ENCODE measurements at regions not wholly inside any gene's neighbourhood (a gene's known extent, or its start where the extent isn't known, plus 50 kb on each side); places are given as distances from the start of the nearest gene placed in this dataset.

DNA sequence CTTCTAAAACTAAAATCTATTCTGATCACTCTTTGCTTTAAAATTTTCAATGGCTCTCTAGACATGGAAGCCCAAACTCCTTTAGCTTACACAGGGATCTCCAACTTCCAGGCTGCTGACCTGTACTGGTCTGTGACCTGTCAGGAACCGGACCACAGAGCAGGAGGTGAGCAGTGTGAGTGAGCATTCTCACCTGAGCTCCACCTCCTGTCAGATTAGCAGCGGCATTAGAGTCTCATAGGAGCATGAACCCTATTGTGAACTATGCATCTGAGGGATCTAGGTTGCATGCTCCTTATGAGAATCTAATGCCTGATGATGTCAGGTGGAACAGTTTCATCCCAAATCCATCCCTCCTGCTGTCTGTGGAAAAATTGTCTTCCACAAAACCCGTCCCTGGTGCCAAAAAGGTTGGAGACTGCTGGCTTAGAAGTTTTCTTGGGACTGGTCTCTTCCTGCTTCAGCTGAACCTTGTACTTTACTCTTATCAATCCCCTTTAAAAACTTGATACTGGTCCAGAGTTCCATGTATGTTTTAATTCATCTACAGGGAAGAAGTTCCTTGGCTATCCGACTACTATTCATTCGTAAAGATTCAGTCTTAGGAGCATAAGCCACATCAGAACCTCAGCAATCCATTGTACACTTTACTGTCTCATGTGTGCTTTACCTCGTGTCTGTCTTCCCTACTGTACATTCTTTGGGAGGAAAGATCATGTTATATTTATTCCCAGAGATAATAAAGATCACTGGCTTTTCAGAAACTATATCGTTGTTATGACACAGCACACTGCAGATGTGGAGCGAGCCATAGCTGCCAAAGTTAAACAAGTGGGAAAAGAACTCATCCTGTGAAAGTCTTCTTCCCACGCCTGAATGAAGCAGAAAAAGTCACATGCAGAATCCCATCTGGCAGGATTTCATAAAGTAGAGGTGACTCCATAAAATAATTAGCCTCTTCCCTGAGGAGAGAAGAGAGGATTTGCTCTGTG, 183.8 kb downstream of the LRATD1 start:
- no peak overlapping the region for H3K4me3 ChIP-seq (ENCODE audit: low read depth, low read length)
- DNase-seq (ENCODE audit: low read depth) = no peak
- TF ChIP-seq, protein P1, sequence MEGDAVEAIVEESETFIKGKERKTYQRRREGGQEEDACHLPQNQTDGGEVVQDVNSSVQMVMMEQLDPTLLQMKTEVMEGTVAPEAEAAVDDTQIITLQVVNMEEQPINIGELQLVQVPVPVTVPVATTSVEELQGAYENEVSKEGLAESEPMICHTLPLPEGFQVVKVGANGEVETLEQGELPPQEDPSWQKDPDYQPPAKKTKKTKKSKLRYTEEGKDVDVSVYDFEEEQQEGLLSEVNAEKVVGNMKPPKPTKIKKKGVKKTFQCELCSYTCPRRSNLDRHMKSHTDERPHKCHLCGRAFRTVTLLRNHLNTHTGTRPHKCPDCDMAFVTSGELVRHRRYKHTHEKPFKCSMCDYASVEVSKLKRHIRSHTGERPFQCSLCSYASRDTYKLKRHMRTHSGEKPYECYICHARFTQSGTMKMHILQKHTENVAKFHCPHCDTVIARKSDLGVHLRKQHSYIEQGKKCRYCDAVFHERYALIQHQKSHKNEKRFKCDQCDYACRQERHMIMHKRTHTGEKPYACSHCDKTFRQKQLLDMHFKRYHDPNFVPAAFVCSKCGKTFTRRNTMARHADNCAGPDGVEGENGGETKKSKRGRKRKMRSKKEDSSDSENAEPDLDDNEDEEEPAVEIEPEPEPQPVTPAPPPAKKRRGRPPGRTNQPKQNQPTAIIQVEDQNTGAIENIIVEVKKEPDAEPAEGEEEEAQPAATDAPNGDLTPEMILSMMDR (IDR thresholded peaks at IDR 0.05; ENCODE audit: insufficient read depth, low read length) = no peak

DNA sequence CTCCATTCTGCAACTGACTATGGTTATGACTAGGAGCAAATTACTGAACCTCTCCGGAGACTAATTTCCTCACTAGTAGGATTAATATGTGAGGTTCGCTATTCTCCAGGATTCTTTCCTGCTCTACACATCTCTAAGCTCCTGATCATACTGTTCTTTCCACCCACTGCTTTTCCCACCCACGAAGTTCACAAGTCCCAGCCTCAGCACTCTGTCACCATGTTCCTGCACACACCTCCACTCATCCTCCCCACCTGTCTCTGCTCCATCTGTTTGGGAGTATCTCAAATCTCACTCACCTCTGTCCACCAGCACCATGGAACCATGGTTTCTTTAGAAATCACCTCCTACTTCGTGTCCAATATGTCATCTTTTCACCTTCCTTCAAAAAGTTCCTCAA, 185.3 kb downstream of the LRATD1 start:
- no peak overlapping the region for H3K4me3 ChIP-seq (ENCODE audit: low read depth, low read length)
- TF ChIP-seq, protein P1 (IDR thresholded peaks at IDR 0.05; ENCODE audit: insufficient read depth, low read length) = no peak
- DNase-seq (ENCODE audit: low read depth) = no peak

DNA sequence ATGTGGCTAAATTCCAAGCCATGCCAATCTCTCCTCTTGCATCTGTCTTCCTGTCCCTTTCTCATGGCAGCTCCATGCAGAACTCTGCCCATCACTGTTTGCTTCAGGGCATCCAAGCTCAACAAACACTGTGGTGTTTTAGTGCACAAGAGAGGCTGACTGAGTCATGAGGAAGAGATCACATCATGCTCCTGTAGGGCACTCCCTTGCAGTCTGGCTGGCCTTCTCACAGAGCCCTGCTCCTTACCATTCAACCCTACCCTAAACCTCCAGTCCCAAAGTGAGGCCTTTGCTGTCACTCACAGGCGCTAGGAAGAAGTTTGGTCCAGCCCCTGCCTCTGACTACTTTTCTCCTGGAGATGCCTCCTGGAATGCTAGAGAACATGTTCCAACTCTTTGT, 194.0 kb downstream of the LRATD1 start:
- DNase-seq (ENCODE audit: low read depth) = no peak
- TF ChIP-seq, protein P1 (IDR thresholded peaks at IDR 0.05; ENCODE audit: insufficient read depth, low read length) = no peak
- H3K4me3 ChIP-seq (ENCODE audit: low read depth, low read length) = no peak overlapping the region

DNA sequence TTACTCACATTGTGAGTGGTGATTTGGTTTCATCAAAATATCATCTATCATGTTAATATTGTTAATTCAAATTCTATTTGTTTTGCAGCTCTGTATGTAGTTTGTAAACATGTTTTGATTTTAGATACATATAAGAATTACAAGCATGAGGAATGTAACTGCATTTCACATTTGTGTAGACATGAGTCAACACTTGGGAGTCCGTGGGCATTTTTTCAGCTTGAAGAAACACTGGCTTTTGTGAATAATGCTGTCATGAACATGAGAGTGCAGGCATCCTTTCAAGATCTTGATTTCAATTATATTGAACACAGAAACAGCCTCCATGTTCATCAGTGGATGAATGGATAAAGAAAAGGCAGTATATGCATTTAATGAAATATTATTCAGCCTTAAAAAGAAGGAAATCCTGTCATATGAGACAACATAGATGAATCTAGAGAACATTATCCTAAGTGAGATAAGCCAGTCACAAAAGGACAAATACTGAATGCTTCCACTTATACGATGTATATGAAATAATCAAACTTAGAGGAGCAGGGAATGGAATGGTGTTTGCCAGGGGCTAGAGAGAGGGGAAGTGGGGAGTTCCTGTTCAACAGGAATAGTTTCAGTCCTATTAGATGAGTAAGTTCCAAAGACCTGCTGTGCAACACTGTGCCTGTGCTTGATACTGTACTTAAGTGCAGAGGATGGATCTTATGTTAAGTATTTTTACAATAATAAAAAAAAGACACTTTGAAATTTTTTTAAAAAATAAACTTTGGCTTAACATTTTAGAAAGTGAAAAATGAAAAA, 194.9 kb downstream of the LRATD1 start:
- no peak for DNase-seq (ENCODE audit: low read depth)
- no peak overlapping the region for H3K4me3 ChIP-seq (ENCODE audit: low read depth, low read length)
- TF ChIP-seq, protein P1 (IDR thresholded peaks at IDR 0.05; ENCODE audit: insufficient read depth, low read length) = no peak

DNA sequence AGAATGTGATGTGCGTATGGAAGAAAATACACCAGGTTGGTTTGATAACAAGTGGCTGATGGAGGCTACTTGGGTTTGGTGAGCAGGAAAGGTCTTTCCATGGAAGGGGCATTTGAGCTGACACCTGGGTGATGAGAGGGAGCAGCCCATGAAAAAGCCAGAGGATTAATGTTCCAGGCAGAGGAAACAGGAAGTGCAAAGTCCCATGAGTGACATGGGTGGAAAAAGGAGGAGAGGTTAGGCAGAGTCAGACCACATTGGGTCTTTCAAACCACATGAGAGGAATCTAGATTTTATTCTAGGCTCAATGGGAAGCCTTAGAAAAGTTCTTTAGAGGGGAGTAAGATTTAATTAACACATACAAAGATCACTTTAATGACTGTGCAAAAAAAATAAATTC, 195.7 kb downstream of the LRATD1 start:
- DNase-seq (ENCODE audit: low read depth) = no peak
- no peak overlapping the region for H3K4me3 ChIP-seq (ENCODE audit: low read depth, low read length)
- TF ChIP-seq, protein P1 (IDR thresholded peaks at IDR 0.05; ENCODE audit: insufficient read depth, low read length) = no peak

DNA sequence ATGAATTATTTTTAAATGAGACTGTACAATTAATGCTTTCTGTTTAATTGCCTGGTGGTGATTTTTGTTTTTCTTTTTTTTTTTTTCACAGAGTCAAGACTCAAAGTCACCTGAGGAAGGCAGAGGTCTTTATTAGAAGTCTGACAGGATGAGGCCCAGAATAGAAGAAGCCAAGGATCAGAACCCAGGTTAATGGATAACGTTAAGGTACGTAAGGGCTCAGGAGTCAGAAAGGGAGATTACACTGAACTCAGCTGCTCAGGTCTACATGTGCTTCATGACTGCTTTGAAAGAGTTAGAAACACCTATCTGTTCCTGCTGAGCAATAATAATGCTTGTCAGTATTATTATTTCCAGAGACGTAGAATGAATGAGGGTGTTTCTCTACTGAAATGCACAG, 196.5 kb downstream of the LRATD1 start:
- TF ChIP-seq, protein P1 (IDR thresholded peaks at IDR 0.05; ENCODE audit: insufficient read depth, low read length) = no peak
- DNase-seq (ENCODE audit: low read depth) = no peak
- no peak overlapping the region for H3K4me3 ChIP-seq (ENCODE audit: low read depth, low read length)

Measured in fibroblast of the aortic adventitia (primary cell).